GM21423 (cell line): ENCODE measurements at regions not wholly inside any gene's neighbourhood (a gene's known extent, or its start where the extent isn't known, plus 50 kb on each side); places are given as distances from the start of the nearest gene placed in this dataset.
"Not testable (repeated sequence)": the region's sequence is repeated elsewhere in the genome, so short reads cannot be mapped to it uniquely, and the experiment has no call there.

Experiments used
- ATAC-seq: cut with Tn5 transposase; IDR thresholded peaks from one replicate; pipeline ENCODE4 v1.9.1; 2021; ENCODE audit warnings: mild to moderate bottlenecking, moderate library complexity; ENCODE audit not compliant: unreplicated experiment

- no peak for ATAC-seq
These were observed 719.8 kb upstream of the SEMA6D start for GRCh38 chr15:46997501-46997900.

GRCh38 chr15:47003568-47003967 is 713.7 kb upstream of the SEMA6D start:
- ATAC-seq, result no peak

- ATAC-seq, result no peak
These were observed 703.9 kb upstream of the SEMA6D start for GRCh38 chr15:47013446-47013845.

GRCh38 chr15:47027322-47027946 is 689.9 kb upstream of the SEMA6D start:
- no peak for ATAC-seq

- no peak for ATAC-seq
These were observed 681.6 kb upstream of the SEMA6D start for GRCh38 chr15:47035475-47036406.

GRCh38 chr15:47037003-47037402 is 680.3 kb upstream of the SEMA6D start:
- no peak for ATAC-seq

GRCh38 chr15:47039225-47039624 is 678.1 kb upstream of the SEMA6D start:
- ATAC-seq, result no peak

GRCh38 chr15:47041301-47041700 is 676.0 kb upstream of the SEMA6D start:
- ATAC-seq, result no peak

GRCh38 chr15:47047981-47048380 is 669.3 kb upstream of the SEMA6D start:
- ATAC-seq, result not testable (repeated sequence)

- ATAC-seq, result no peak
These were observed 650.9 kb upstream of the SEMA6D start for GRCh38 chr15:47066392-47066791.

- ATAC-seq, result not testable (repeated sequence)
These were observed 639.5 kb upstream of the SEMA6D start for GRCh38 chr15:47077846-47078245.

GRCh38 chr15:47095833-47096232 is 621.5 kb upstream of the SEMA6D start:
- no peak for ATAC-seq

GRCh38 chr15:47098526-47098925 is 618.8 kb upstream of the SEMA6D start:
- ATAC-seq, result not testable (repeated sequence)

GRCh38 chr15:47099801-47100200 is 617.5 kb upstream of the SEMA6D start:
- not testable (repeated sequence) for ATAC-seq

GRCh38 chr15:47108800-47109199 is 608.5 kb upstream of the SEMA6D start:
- ATAC-seq, result not testable (repeated sequence)

- no peak for ATAC-seq
These were observed 600.6 kb upstream of the SEMA6D start for GRCh38 chr15:47116698-47117097.

GRCh38 chr15:47119349-47119748 is 598.0 kb upstream of the SEMA6D start:
- no peak for ATAC-seq

GRCh38 chr15:47124430-47125102 is 592.7 kb upstream of the SEMA6D start:
- ATAC-seq, result no peak

GRCh38 chr15:47129033-47129432 is 588.3 kb upstream of the SEMA6D start:
- ATAC-seq, result no peak

GRCh38 chr15:47131450-47131849 is 585.9 kb upstream of the SEMA6D start:
- ATAC-seq, result not testable (repeated sequence)

GRCh38 chr15:47135267-47135666 is 582.0 kb upstream of the SEMA6D start:
- ATAC-seq, result no peak

GRCh38 chr15:47136236-47136635 is 581.1 kb upstream of the SEMA6D start:
- ATAC-seq, result no peak
